Fibroblast of lung (primary cell): ENCODE measurements at regions not wholly inside any gene's neighbourhood (a gene's known extent, or its start where the extent isn't known, plus 50 kb on each side); places are given as distances from the start of the nearest gene placed in this dataset.

Experiments
- DNase-seq, 2 donors: peaks; one replicate each; pipeline versions ENCODE4 v3.0.0 to v3.0.0-alpha.2; 2010; ENCODE audit warnings: low read depth in 2 of 2
- H2AFZ ChIP-seq: 2 replicates; pipeline ENCODE4 v1.5.1; 2012; ENCODE audit warnings: low read length, control low read depth, inconsistent platforms
- H3K27ac ChIP-seq: 2 replicates; pipeline ENCODE4 v1.5.1; 2011; ENCODE audit warnings: low read length, control low read depth; ENCODE audit not compliant: insufficient read depth
- H3K27me3 ChIP-seq: 2 replicates; pipeline ENCODE4 v1.5.1; 2011; ENCODE audit warnings: mild to moderate bottlenecking, low read length; ENCODE audit not compliant: control insufficient read depth, insufficient read depth
- H3K36me3 ChIP-seq: 2 replicates; pipeline ENCODE4 v1.5.1; 2011; ENCODE audit warnings: low read length; ENCODE audit not compliant: control insufficient read depth, insufficient read depth
- H3K4me1 ChIP-seq: 2 replicates; pipeline ENCODE4 v1.5.1; 2011; ENCODE audit warnings: low read length; ENCODE audit not compliant: control insufficient read depth, insufficient read depth; ENCODE audit errors: extremely low read depth
- H3K4me2 ChIP-seq: 2 replicates; pipeline ENCODE4 v1.5.1; 2011; ENCODE audit warnings: low read length, control low read depth; ENCODE audit not compliant: insufficient read depth; ENCODE audit errors: extremely low read depth
- H3K4me3 ChIP-seq, 4 experiments: fragments of 200-600 bp in 1 of 4; sonication (generic) in 1 of 4; replicated peaks in 1 of 4; 2 replicates each; pipeline ENCODE4 v1.5.1; 2011 to 2016; ENCODE audit warnings: low read length in 4 of 4, low read depth in 3 of 4, mild to moderate bottlenecking in 3 of 4, control low read depth in 2 of 4, inconsistent platforms in 1 of 4, mixed read lengths in 1 of 4; ENCODE audit not compliant: insufficient read depth in 1 of 4; ENCODE audit errors: control extremely low read depth in 1 of 4
- H3K79me2 ChIP-seq: 2 replicates; pipeline ENCODE4 v1.5.1; 2012; ENCODE audit warnings: mild to moderate bottlenecking, low read length, inconsistent platforms; ENCODE audit not compliant: control insufficient read depth, insufficient read depth
- H3K9ac ChIP-seq: 2 replicates; pipeline ENCODE4 v1.5.1; 2011; ENCODE audit warnings: mild to moderate bottlenecking, low read length, control low read depth; ENCODE audit not compliant: insufficient read depth
- H3K9me3 ChIP-seq: 2 replicates; pipeline ENCODE4 v1.5.1; 2012; ENCODE audit warnings: low read depth, low read length; ENCODE audit not compliant: control insufficient read depth, insufficient read depth
- H4K20me1 ChIP-seq: 2 replicates; pipeline ENCODE4 v1.5.1; 2011; ENCODE audit warnings: low read length; ENCODE audit not compliant: control insufficient read depth, insufficient read depth; ENCODE audit errors: extremely low read depth
- EZH2 ChIP-seq: IDR thresholded peaks from 2 replicates; pipeline ENCODE4 v1.5.1; 2012; ENCODE audit warnings: low read length, control low read depth, mild to moderate bottlenecking; ENCODE audit errors: missing control alignments
- TF ChIP-seq, protein P1 (sequence below), 2 donors: IDR thresholded peaks in 1 of 2; conservative IDR thresholded peaks in 1 of 2; 1 replicate in 1 of 2; 2 replicates in 1 of 2; pipeline ENCODE4 v1.5.1; 2011 to 2012; ENCODE audit warnings: low read length in 2 of 2, control low read depth in 1 of 2, inconsistent platforms in 1 of 2, low read depth in 1 of 2, mild to moderate bottlenecking in 1 of 2

- TF ChIP-seq, protein P1, sequence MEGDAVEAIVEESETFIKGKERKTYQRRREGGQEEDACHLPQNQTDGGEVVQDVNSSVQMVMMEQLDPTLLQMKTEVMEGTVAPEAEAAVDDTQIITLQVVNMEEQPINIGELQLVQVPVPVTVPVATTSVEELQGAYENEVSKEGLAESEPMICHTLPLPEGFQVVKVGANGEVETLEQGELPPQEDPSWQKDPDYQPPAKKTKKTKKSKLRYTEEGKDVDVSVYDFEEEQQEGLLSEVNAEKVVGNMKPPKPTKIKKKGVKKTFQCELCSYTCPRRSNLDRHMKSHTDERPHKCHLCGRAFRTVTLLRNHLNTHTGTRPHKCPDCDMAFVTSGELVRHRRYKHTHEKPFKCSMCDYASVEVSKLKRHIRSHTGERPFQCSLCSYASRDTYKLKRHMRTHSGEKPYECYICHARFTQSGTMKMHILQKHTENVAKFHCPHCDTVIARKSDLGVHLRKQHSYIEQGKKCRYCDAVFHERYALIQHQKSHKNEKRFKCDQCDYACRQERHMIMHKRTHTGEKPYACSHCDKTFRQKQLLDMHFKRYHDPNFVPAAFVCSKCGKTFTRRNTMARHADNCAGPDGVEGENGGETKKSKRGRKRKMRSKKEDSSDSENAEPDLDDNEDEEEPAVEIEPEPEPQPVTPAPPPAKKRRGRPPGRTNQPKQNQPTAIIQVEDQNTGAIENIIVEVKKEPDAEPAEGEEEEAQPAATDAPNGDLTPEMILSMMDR (conservative IDR thresholded peaks at IDR 0.05 in 1 of 2, IDR thresholded peaks at IDR 0.05 in 1 of 2; ENCODE audit: low read depth in 1 of 2, low read length in 2 of 2), result no peak
- TF ChIP-seq EZH2, result no peak
- Histone ChIP-seq H3K4me3 (no peak overlapping the region), H2AFZ (no peak overlapping the region), H3K4me2 (no peak overlapping the region), H3K9ac (no peak overlapping the region), H3K9me3 (no peaks in the 10 kb centered on the region), H3K36me3 (no peaks in the 10 kb centered on the region), H3K27me3 (no peaks in the 10 kb centered on the region), H4K20me1 (no peaks in the 10 kb centered on the region), H3K4me1 (no peaks in the 10 kb centered on the region), H3K27ac (no peak overlapping the region), H3K79me2 (no peaks in the 10 kb centered on the region)
- DNase-seq, result no peak
These were observed 131.0 kb upstream of the ESR1 start for GRCh38 chr6:151676460-151676945.

DNA sequence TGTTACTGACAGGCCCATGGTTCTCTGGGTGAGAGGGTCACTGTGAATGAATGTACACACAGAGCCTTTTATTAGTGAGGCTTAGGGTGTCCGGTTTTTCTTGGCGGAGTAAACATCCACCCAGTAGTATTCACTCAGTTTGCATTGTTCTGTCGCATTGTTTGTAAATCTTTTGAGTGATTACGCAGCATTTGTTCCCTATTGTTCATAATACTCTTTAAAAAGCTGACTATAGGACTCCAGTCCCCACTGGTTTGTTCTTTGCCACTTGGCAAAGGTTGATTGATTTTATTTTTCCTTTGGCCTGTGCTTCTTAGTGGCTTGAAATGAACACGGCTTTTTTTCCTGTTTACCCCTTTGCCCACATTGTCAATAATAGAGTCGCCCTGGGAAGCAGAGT, 130.1 kb upstream of the ESR1 start:
- Histone ChIP-seq H2AFZ (no peak overlapping the region), H3K9ac (no peak overlapping the region), H3K27ac (no peak overlapping the region), H3K36me3 (no peaks in the 10 kb centered on the region), H4K20me1 (no peaks in the 10 kb centered on the region), H3K27me3 (no peaks in the 10 kb centered on the region), H3K4me2 (no peak overlapping the region), H3K79me2 (no peaks in the 10 kb centered on the region), H3K4me3 (no peak overlapping the region), H3K4me1 (no peaks in the 10 kb centered on the region), H3K9me3 (no peaks in the 10 kb centered on the region)
- TF ChIP-seq, protein P1 (conservative IDR thresholded peaks at IDR 0.05 in 1 of 2, IDR thresholded peaks at IDR 0.05 in 1 of 2; ENCODE audit: low read depth in 1 of 2, low read length in 2 of 2), result no peak
- no peak for TF ChIP-seq EZH2
- DNase-seq, result no peak

DNA sequence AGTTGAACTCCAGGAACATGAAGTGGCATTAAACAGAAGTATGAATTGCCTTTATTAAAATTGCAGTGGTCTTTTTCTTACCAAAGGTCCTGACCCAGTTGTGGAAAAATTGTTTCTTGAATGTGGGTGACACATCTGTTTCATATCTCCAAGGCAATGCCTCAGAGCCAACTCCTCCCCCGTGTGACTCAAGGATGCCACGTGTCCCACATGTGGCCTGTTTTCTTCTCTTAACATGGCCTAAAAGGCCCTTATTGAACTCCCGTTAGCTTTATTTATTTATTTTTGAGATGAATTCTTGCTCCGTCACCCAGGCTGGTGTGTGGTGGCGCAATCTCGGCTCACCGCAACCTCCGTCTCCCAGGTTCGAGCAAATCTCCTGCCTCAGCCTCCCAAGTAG, 128.4 kb upstream of the ESR1 start:
- H4K20me1 ChIP-seq, result no peaks in the 10 kb centered on the region
- peak; percentile 28 to 63 for DNase-seq
- no peak overlapping the region for H3K4me3 ChIP-seq
- H3K4me1 ChIP-seq, result no peaks in the 10 kb centered on the region
- no peak overlapping the region for H3K9ac ChIP-seq
- no peak overlapping the region for H3K27ac ChIP-seq
- H2AFZ ChIP-seq, result no peak overlapping the region
- no peak overlapping the region for H3K4me2 ChIP-seq
- no peaks in the 10 kb centered on the region for H3K9me3 ChIP-seq
- H3K36me3 ChIP-seq, result no peaks in the 10 kb centered on the region
- no peaks in the 10 kb centered on the region for H3K27me3 ChIP-seq
- H3K79me2 ChIP-seq, result no peaks in the 10 kb centered on the region
- TF ChIP-seq, protein P1 (conservative IDR thresholded peaks at IDR 0.05 in 1 of 2, IDR thresholded peaks at IDR 0.05 in 1 of 2; ENCODE audit: low read depth in 1 of 2, low read length in 2 of 2), result no peak
- no peak for TF ChIP-seq EZH2
